GM23248 (cell line): ENCODE measurements at regions not wholly inside any gene's neighbourhood (a gene's known extent, or its start where the extent isn't known, plus 50 kb on each side); places are given as distances from the start of the nearest gene placed in this dataset.

Experiments
- DNase-seq: peaks from one replicate; pipeline ENCODE4 v3.0.0-alpha.2; 2015
- H2AFZ ChIP-seq: fragments of 200-600 bp; sonication (generic); 2 replicates; pipeline ENCODE4 v1.6.1; 2016; ENCODE audit warnings: antibody characterized with exemption
- H3F3A ChIP-seq: fragments of 200-600 bp; sonication (generic); 2 replicates; pipeline ENCODE4 v1.6.1; 2016; ENCODE audit warnings: mild to moderate bottlenecking, antibody characterized with exemption, mixed run types; ENCODE audit not compliant: insufficient read depth
- H3K27ac ChIP-seq: fragments of 200-600 bp; sonication (generic); 2 replicates; pipeline ENCODE4 v1.5.1; 2016; ENCODE audit warnings: mild to moderate bottlenecking
- H3K27me3 ChIP-seq: fragments of 200-600 bp; sonication (generic); replicated peaks from 2 replicates; pipeline ENCODE4 v1.6.1; 2016; ENCODE audit warnings: mild to moderate bottlenecking; ENCODE audit not compliant: insufficient read depth
- H3K36me3 ChIP-seq: fragments of 200-600 bp; sonication (generic); 2 replicates; pipeline ENCODE4 v1.6.1; 2016; ENCODE audit warnings: low read depth, mild to moderate bottlenecking
- H3K4me1 ChIP-seq: fragments of 200-600 bp; sonication (generic); 2 replicates; pipeline ENCODE4 v1.6.1; 2016; ENCODE audit warnings: mild to moderate bottlenecking; ENCODE audit not compliant: insufficient read depth
- H3K4me2 ChIP-seq: fragments of 200-600 bp; sonication (generic); one replicate; pipeline ENCODE4 v1.6.1; 2016; ENCODE audit warnings: mild to moderate bottlenecking; ENCODE audit not compliant: unreplicated experiment
- H3K4me3 ChIP-seq: fragments of 200-600 bp; sonication (generic); 2 replicates; pipeline ENCODE4 v1.5.1; 2016; ENCODE audit warnings: mild to moderate bottlenecking
- H3K79me2 ChIP-seq: fragments of 200-600 bp; sonication (generic); 2 replicates; pipeline ENCODE4 v1.6.1; 2016; ENCODE audit warnings: mild to moderate bottlenecking; ENCODE audit not compliant: insufficient read depth
- H3K9ac ChIP-seq: fragments of 200-600 bp; sonication (generic); 2 replicates; pipeline ENCODE4 v1.6.1; 2016; ENCODE audit warnings: mild to moderate bottlenecking
- H3K9me2 ChIP-seq: fragments of 200-600 bp; sonication (generic); 2 replicates; pipeline ENCODE4 v1.6.1; 2016; ENCODE audit warnings: mixed run types, mild to moderate bottlenecking, moderate library complexity; ENCODE audit not compliant: insufficient read depth
- H3K9me3 ChIP-seq: fragments of 200-600 bp; sonication (generic); one replicate; pipeline ENCODE4 v1.6.1; 2017; ENCODE audit warnings: low read depth
- H4K20me1 ChIP-seq: fragments of 200-600 bp; sonication (generic); 2 replicates; pipeline ENCODE4 v1.6.0; 2016; ENCODE audit not compliant: insufficient read depth
- EZH2 ChIP-seq: fragments of 200-600 bp; sonication (generic); IDR thresholded peaks from 2 replicates; pipeline ENCODE4 v1.6.1; 2018; ENCODE audit warnings: antibody characterized with exemption, mild to moderate bottlenecking; ENCODE audit not compliant: insufficient read depth, poor library complexity, severe bottlenecking
- EZH2phosphoT487 ChIP-seq: fragments of 200-600 bp; sonication (generic); IDR thresholded peaks from 2 replicates; pipeline ENCODE4 v1.6.1; 2018; ENCODE audit warnings: antibody characterized with exemption, moderate library complexity, mild to moderate bottlenecking, low read depth; ENCODE audit not compliant: insufficient read depth
- WGBS, 2 experiments: methylation state at CpG; one replicate each; pipeline ENCODE4 v1.1.6; 2015 to 2017; ENCODE audit warnings: low lambda C conversion rate in 2 of 2, low coverage in 1 of 2; ENCODE audit errors: missing lambda C conversion rate in 2 of 2; 5-methylcytosine and 5-hydroxymethylcytosine counted together
- in situ Hi-C: fragments of 300-500 bp; cut with MboI; formaldehyde crosslinking; loops from 2 replicates; pipeline ENCODE4 v1.15.0; 2020

GRCh38 chr9:119963798-119964372 lies 594.6 kb upstream of the BRINP1 start:
- H3K36me3 ChIP-seq: no peaks in the 10 kb centered on the region
- H3K27me3 ChIP-seq: no peaks in the 10 kb centered on the region
- TF ChIP-seq EZH2phosphoT487 (no peak), EZH2 (no peak)
- peak overlapping the region; percentile 92 for H3K27ac ChIP-seq
- peaks cover 13% of the 10 kb centered on the region for H3F3A ChIP-seq
- WGBS, 2 experiments: 8 to 15% methylated on average over 5 of the region's 5 CpGs
- H3K4me1 ChIP-seq: peaks cover 41% of the 10 kb centered on the region
- H2AFZ ChIP-seq: peak overlapping the region; percentile 40
- H4K20me1 ChIP-seq: no peaks in the 10 kb centered on the region
- H3K4me3 ChIP-seq: peak overlapping the region; percentile 10; the same call in 1 of the 2 replicates
- H3K4me2 ChIP-seq: peak overlapping the region; percentile 25
- no peaks in the 10 kb centered on the region for H3K9me2 ChIP-seq
- H3K9me3 ChIP-seq: no peaks in the 10 kb centered on the region
- in situ Hi-C loops: loop anchor here (25.0 kb wide), 1 partner anchor 402 kb away; no protein-coding TSS in a partner anchor
- peak overlapping the region; percentile 73 for H3K9ac ChIP-seq
- DNase-seq: peak; percentile 95
- no peaks in the 10 kb centered on the region for H3K79me2 ChIP-seq

DNA sequence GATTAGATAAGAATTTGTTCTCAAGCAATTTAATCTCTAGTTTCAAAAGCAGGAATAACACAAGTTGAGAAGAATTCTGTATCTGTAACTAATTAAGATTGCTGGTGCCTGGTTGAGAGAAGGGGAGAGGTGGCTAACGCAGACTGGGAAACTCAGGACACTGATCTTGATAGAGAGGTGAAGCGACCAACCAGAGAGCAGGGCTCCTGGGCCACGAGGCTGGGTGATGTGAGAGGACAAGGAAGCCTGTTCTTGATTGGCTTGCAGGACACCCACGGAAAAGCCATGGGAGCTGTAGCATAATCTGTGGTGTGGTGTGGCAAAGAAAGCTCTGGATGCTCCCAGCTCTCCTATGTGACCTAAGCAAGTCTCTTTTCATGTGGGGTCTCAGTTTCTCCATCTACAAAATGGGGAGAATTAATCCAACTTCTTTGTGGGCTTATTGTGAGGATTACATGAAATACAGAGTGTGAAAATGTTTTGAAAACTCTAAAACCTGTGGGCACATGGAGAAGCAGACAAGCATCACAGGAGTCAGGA lies 594.1 kb upstream of the BRINP1 start:
- H4K20me1 ChIP-seq: no peaks in the 10 kb centered on the region
- H3K9me2 ChIP-seq: no peaks in the 10 kb centered on the region
- H3K79me2 ChIP-seq: no peaks in the 10 kb centered on the region
- peak overlapping the region; percentile 92 for H3K27ac ChIP-seq
- peak overlapping the region; percentile 25 for H3K4me2 ChIP-seq
- H3K27me3 ChIP-seq: no peaks in the 10 kb centered on the region
- no peaks in the 10 kb centered on the region for H3K9me3 ChIP-seq
- no peak for TF ChIP-seq EZH2phosphoT487
- TF ChIP-seq EZH2: no peak
- peak overlapping the region; percentile 73 for H3K9ac ChIP-seq
- in situ Hi-C loops: loop anchor here (25.0 kb wide), 1 partner anchor 401 kb away; no protein-coding TSS in a partner anchor
- H3K36me3 ChIP-seq: no peaks in the 10 kb centered on the region
- peak overlapping the region; percentile 10; the same call in 1 of the 2 replicates for H3K4me3 ChIP-seq
- peaks cover 13% of the 10 kb centered on the region for H3F3A ChIP-seq
- H2AFZ ChIP-seq: peak overlapping the region; percentile 40
- peak; percentile 93 for DNase-seq
- peaks cover 41% of the 10 kb centered on the region for H3K4me1 ChIP-seq
- WGBS, 2 experiments: 28% methylated on average over 4 of the region's 4 CpGs

DNA sequence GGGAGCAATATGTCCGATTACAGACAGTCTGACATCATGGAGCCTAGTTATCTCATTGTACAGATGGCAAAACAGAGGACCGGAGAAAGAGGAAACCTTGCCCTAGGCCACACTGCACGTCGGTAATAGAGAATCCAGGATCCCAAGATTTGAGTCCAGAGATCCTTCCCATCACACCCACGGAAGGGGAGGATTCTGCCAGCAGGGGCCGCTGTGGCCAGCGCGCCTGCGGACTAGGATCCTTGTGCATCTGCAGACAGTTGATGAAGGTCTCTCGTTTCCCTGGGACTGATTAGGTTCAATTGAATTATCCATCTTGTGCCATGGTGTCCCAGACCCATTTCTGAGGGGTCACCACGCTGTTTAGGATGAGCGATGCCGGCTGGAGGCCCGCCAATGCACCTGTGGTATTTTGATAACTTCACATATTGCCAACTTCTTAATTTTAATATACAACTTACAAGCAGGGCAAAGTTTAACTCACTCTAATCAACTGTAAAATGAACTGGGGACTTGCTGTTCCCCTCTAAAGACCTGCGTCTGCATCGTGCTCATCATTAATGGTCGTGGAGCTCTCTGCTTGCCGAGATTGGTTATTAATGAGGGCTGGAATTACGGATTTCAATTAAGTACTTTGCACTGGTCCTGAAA lies 592.7 kb upstream of the BRINP1 start:
- H3K4me2 ChIP-seq: no peak overlapping the region
- no peak overlapping the region for H3K9ac ChIP-seq
- peaks cover 49% of the 10 kb centered on the region for H3K4me1 ChIP-seq
- TF ChIP-seq EZH2phosphoT487: no peak
- no peak for TF ChIP-seq EZH2
- H3K9me3 ChIP-seq: no peaks in the 10 kb centered on the region
- no peaks in the 10 kb centered on the region for H3K36me3 ChIP-seq
- H4K20me1 ChIP-seq: no peaks in the 10 kb centered on the region
- DNase-seq: peak; percentile 42
- no peaks in the 10 kb centered on the region for H3K27me3 ChIP-seq
- H3K4me3 ChIP-seq: no peak overlapping the region
- in situ Hi-C loops: loop anchor here (25.0 kb wide), 1 partner anchor 400 kb away; no protein-coding TSS in a partner anchor
- no peak overlapping the region for H2AFZ ChIP-seq
- peaks cover 13% of the 10 kb centered on the region for H3F3A ChIP-seq
- no peak overlapping the region for H3K27ac ChIP-seq
- 58 to 59% methylated on average over 19 of the region's 19 CpGs for WGBS, 2 experiments
- no peaks in the 10 kb centered on the region for H3K79me2 ChIP-seq
- no peaks in the 10 kb centered on the region for H3K9me2 ChIP-seq

DNA sequence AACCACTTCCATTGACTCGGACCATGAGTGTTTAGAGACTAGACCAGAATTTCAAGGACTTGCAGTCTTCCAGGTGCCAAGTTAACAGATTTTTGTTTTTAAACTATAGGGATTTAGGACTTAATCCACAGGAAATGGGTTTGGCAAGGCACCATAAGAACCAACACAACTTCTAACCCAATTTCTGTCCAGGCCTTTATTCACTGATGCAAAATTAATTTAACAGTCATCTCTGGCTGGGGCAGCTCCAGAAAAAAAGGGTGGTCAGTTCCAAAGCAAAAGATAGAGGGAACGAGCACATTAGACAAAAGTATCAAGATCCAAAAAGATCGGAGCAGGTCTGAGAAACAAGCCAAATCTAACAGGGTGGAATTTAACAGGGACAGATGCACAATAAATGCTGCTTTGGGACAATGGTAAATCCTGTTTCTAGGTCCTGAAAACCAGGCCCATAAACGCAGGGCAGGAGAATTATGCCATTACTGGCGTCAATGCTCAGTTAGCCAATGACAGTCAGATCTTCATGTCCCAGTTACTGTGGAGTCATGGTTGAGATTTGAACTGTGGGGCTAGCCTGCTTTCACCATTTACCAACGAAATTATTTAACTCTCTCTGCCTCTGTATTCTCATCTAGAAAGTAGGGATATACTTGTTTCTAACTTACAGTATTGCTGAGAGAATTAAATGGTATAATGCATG lies 590.8 kb upstream of the BRINP1 start:
- Histone ChIP-seq H2AFZ (peak overlapping the region; percentile 55), H3K4me1 (peaks cover 61% of the 10 kb centered on the region), H3K9me3 (no peaks in the 10 kb centered on the region), H3K36me3 (no peaks in the 10 kb centered on the region), H3K79me2 (no peaks in the 10 kb centered on the region), H3F3A (peaks cover 32% of the 10 kb centered on the region), H3K27ac (no peak overlapping the region; the same call in 1 of the 2 replicates), H3K9me2 (no peaks in the 10 kb centered on the region), H3K4me2 (no peak overlapping the region), H4K20me1 (no peaks in the 10 kb centered on the region), H3K27me3 (no peaks in the 10 kb centered on the region), H3K9ac (no peak overlapping the region), H3K4me3 (no peak overlapping the region)
- in situ Hi-C loops: loop anchor here (25.0 kb wide), 1 partner anchor 398 kb away; no protein-coding TSS in a partner anchor
- TF ChIP-seq EZH2phosphoT487: no peak
- no peak for TF ChIP-seq EZH2
- WGBS, 2 experiments: 26% methylated on average over 6 of the region's 6 CpGs
- DNase-seq: peak; percentile 20
